ENCODE measurements at regions not wholly inside any gene's neighbourhood (a gene's known extent, or its start where the extent isn't known, plus 50 kb on each side); places are given as distances from the start of the nearest gene placed in this dataset.

DNA sequence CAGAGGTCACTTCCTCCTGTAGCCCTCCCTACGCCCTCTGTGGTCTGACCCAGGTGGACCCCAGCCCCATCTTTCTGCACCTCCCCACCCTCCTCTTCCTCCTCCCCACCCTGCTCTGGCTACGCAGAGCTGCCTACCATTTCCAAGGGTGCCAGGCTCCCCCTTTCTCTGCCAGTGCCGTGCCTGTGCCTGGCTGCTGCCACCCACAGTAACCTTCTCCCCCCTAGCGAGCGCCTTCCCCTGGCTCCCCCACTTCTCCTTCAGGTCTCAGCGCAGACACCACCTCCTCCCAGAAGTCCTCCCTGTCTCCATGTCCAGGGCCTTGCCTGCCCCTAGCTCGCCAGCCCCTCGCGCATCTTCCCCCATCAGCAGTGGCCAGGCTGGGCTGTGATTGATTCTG lies 471.5 kb downstream of the PTPRU start:
- DNase-seq, result no peak

DNA sequence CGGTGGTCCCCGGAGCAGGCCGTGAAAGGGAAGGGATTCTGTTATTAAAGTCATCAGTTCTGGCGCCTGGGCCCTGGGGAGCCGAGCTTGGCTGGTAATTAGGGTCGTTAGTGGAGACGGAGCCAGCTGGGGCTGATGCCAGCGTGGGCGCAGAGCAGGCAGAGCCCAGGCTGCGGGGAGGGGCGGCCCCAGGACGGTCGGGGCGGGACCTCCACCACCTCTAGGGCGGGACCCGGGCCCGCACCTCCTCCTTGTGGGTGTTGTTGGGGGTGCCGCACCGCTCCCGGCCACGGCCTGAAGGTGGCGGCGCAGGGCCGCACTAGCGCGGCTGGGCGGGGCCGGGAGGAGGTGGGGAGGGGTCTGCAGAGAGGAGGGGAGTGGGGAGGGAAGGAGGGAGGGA lies 470.6 kb downstream of the PTPRU start:
- no peak for DNase-seq

DNA sequence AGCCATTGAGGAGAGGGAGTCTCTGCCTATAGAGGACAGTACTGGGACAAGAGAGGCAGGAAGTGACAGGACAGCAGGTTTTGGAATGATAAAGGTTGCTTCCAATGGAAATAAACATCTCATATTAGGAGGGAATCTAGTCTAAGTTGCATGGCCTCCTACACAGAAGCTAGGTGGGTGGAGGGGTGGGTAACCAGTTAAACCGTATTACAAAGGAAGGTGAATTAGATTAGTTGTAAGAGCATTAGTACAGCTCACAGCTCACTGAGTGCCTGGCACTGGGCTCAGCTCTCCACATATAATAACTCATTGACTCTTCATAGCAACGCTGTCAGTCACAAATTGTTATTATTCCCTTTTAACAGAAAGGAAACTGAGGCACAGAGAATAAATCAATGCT lies 468.1 kb downstream of the PTPRU start:
- DNase-seq, result no peak

DNA sequence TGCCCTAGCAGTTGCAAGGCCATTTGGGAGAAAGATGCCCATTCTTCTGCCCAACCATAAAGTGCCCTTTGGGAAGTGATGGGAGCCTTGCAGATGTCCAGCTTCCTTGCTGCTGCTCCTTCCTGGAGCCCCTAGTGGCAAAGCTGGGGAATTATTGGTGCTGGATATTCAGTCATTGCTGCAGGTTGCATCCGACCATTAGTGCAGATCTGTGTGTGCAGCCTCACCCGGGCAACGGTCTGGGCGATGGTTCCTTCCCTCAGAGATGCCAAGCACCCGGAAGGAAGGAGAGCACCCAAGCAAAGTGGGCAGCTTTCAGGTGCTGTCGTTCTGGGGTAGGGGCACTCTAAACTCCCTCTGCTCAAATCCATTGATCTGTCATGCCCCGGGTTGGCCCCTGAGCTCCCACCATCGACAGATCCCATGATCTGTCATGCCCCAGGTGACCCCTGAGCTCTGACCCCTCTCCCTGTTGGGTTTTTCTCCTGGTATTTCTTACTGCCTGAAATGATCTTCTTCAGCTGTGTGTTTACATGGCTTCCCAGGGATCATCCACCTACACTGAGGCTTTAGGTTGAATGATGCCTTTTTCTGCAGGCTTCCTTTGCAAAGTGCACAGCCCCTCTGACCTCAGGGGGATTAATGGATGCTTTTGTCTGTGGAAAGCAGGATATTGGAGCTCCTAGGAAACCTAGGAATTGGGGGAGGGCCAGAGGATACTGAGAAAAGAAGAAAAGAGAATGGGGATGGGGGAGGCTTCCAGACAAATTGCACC lies 467.5 kb downstream of the PTPRU start:
- peak; percentile 32 for DNase-seq

DNA sequence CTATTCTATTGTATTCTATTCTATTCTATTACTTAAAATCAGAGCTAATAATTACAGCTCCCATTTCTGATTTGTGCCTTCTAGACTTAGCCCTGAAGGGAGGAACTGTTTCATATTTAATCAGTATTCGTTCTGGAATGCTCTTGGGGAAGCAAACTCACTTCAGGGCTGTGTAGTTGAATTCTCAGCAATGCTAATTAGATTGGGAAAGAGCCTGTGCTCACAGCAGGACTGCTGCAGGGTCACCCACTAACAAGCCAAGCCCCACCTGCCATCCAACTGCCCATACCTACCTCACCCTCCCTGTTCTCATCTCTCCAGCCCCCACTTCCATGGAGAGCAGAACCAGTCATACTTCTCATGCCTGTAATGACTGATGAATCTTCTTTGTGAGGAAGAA lies 464.2 kb downstream of the PTPRU start:
- DNase-seq, result no peak

DNA sequence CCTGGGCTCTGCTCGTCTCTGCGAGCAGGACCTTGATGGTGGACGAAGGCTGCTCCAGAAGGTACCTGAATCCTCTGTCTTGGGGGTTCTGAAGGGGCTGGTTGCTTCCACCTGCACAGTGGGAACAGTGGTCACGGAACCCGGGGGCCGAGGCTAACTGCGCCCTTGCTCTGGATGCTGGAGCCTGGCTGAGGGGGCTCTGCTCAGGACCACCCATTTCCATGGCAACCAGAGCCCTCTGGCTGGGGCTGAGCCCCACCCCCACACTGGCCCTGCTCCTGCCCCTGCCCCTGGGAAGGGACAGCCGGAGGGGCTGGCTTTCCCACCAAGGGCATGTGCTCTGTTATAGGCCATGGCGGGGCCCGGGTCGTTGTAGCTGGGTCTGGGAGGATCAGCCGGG lies 462.3 kb downstream of the PTPRU start:
- no peak for DNase-seq

DNA sequence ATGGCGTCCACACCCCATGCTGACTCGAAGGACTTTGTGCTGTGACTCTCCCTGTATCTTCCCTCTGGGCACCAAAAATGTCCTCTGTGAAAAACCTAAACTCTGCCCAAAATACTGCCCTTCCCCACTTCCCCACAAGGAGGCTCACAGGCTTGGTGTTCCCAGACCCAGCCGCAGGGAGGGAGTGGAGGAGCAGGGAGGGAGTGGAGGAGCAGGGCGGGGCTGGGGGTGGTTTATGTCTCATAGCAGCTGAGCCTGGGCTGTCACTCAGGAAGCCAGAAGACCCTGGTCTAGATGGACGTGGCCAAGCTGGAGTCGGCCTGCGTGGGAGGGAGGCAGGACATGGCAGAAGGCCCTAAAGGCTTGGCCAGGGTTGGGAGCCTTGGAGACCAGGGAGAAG lies 461.7 kb downstream of the PTPRU start:
- no peak for DNase-seq

DNA sequence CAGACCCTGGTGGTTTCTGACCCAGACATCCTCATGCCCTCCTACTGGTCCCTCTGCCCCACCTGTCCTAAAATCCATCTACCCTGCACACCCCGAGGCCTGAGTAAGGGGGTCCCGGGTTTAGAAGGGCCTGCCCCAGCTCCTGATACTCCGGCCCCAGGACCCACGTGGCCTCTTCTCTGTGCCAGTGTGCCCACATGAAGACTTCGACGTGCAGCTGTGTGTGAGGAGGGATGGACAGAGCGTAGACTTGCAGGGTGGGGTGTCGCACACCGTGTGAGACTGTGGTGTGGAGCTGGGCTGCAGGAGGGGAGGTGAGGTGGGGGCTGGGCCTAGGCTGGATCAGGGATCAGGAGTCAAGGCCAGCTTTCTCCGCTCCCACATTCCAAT lies 461.1 kb downstream of the PTPRU start:
- DNase-seq, result no peak

DNA sequence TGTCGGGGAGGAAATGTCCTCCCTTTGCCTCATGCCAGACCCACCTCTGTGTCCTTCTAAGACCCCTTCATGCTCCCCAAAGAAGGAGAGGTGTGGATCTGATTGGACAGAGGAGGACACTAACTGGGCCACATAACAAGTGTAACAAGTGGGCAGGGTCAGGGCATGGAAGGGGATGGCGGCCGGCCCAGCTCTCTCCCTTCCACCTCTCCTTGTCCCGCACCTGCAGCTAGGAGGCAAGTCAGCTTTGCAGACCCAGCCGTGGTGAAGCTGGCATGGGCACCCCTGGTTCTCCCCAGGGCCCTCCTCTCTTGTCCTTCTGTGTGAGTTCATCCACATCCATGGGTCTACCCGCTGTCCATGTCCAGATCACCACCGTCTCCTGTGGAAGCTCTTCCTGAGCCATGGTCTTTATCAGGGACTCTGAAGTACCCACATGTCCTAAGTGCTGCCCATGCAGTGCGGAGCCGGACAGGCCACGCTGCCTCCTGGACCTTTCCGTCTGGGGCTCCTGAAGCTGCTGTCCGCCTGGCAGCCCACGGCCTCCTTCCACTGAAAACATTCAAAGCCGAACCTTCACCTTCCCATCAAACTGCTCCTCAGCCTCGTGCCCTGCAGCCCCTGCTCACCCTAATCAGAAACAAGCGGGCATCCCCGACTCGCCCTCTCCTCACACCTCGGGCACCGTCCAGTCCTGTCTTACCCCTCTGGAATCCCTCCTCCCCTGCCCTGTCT lies 460.5 kb downstream of the PTPRU start:
- no peak for DNase-seq

DNA sequence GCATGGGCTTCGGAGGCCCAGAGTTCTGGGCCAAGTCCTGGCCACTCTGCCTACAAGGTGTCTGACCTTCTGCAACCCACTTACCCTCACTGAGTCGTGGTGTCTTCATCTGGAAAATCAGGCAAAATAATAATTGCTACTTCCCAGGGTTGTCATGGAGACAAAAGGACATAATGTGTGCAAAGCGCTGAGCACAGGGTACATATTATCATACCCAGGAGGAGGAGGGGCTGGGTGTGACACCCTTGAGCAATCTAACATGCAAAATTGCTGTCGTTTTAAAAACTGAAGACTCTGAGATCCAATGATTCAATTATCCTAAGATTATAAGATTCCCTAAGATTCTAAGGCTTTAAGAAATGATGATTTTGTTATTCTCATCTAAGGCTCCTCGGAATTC lies 459.5 kb downstream of the PTPRU start:
- DNase-seq, result no peak

DNA sequence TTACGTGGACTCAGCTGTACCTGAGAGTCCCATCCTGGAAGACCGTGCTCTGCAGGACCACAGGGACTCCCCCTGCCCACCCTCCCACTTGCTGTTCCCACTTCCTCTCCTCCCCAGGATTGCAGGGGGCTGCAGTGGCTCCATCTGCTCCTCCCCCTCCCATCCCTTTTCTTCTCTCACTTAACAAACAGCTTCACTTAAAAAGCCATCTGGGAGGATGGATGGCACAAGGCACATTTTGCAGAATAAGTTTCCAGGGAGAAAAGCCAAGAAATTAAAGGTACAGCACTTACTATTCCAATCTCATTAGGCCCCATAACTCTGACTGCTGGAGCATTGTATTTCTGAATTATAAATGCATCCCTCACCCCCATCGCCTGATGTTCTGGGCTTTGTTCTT lies 458.7 kb downstream of the PTPRU start:
- DNase-seq, result no peak

DNA sequence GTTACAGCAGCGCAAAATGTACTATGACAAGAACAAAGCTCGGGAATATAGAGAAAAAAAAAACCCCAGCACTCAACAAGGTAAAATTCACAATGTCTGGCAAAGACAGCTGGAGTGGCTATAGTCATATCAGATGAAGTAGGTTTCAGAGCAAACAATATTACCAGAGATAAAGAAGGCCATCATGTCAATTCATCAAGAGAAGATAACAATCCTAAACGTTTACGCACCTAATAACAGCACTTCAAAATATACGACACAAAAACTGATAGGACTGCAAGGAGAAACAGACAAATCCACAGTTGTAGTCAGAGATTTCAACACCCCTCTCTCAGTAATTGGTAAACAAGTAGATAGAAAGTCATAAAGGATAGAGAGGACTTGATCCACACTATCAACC lies 455.2 kb downstream of the PTPRU start:
- no peak for DNase-seq

DNA sequence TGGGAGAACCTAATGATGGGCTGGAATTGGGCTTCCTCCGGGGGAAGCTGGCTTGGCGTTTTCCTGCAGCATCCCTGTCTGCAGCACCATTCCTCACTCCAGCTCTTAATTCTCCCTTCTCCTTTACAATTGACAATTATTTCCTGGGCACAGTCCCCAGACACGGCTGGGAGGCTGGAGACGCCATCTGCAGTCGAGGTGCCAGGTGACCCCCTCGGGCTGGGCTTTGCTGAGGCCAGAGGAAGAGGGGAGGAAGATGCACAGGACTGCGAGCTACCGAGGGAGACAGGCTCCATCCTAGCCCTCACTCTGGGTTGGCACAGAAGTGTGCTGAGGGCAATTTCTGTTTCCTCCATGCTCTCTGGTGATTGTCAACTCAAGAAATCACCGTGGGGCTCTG lies 453.8 kb downstream of the PTPRU start:
- DNase-seq, result no peak

DNA sequence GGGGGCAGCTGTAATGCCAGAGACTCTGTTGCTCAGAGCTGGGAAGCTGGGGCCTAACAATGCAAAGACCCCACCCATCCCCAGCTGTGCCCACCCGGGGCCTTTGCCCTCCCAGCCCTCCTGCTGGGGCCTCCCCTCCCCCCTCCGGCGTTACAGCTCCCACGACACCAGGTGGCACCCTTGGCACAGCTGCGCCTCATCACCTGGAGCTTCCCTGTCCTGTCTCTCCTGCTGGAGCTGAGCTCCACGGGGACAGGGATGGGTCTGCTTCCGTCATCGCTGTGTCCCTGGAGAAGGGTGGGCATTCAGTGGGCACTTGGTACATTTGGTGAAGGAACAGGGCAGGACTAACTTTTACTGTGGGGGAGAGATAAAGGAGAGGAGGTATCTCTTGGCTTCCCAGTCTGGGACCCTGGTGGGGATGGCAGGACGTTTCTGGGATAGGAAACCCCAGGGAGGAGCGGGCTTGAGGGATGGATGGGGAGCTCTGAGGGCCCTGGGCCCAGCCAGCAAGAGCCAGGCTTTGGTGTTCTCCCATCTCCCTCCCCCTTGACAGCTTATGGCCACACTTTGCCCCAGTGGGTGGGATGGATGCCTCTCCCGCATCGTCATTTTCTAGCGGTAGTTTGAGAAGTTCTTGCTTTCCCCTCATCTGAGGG lies 453.2 kb downstream of the PTPRU start:
- DNase-seq, result no peak

DNA sequence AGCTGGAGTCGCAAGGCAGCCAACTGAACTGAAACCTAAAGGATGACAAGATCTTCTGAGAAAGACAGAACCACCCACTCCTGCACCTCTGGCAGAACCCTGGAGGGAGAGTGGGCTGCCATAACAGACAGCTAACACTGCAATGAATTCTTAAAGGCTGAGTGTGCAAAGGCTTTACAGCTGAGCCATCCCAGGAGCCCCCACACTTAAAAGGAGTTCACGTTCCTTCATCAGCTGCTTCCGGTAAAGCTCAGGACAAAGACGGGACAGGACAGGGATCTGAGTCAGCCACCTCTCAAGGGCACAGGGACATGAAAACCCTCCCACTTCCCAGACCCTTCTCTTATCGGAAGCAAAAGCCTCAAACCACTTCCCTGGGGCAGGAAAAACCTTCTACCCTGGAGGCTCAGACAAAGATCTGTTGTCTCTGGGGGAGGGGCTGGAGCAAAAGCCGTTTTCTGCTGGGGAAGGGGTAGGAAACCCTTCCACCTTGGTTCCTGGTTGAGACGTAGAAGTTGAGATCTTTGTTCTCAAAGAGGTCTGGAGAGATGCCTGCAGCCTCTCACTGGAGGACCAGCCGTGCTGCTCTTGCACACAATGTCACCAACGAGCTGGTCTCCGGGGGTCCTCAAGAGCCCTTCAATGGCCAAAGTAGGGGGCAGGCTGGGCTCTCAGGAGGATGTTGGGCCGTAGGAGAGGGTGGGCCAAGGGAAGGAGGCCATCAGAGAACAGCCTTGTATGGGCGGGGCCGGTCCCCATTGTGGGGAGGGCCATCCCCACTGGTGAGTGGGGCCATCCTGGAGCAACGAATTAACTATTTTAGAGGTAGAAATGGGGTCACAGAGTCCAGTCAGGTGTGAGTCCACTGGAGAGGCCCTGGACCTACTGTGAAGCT lies 452.4 kb downstream of the PTPRU start:
- no peak for DNase-seq

DNA sequence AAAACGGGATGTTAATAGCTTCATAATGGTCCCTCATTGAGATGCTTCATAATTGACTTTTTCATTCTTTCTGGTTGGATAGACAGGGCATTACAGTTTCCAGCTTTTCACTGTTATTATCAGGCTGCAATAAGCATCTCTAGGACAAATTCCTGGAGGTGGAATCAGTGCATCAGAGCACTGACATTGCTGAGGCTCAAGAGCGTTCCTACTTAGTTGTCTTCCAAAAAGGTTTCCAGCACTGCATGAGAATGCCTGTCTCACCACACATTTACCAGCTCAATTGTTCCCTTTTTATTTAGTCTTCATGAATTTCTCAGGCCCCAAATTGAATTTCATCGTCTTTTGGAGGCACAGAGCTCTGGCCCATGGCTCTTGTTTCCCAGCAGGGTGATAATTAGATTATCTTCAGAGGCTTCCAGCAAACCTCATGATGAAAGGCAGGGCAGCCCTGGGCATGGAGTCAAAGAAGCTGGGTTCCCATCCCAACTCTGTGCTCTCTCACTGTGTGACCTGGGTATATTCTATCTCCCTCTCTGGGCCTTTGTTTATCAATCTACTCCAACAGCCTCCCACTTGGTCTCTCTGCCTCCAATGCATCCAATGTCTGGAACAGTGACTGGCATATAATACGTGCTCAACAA lies 451.4 kb downstream of the PTPRU start:
- no peak for DNase-seq

DNA sequence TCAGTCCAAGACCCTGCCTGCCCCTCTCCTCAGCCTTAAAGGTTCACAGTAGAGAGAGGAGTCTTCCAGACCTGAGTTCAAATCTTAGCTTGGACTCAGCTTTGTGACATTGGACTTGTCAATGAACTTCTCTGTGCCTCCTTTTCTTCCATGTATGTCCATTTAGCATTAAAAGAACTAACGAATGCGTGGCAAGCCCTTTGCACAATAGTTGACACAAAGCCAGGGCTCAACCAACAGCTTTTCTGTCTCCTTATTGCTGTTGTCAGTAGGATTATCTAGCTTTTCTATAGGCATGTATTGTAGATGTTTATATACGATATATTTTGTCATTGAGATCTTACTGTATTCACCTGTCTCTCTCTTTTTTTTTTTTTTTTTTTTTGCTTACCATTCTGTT lies 450.8 kb downstream of the PTPRU start:
- no peak for DNase-seq

DNA sequence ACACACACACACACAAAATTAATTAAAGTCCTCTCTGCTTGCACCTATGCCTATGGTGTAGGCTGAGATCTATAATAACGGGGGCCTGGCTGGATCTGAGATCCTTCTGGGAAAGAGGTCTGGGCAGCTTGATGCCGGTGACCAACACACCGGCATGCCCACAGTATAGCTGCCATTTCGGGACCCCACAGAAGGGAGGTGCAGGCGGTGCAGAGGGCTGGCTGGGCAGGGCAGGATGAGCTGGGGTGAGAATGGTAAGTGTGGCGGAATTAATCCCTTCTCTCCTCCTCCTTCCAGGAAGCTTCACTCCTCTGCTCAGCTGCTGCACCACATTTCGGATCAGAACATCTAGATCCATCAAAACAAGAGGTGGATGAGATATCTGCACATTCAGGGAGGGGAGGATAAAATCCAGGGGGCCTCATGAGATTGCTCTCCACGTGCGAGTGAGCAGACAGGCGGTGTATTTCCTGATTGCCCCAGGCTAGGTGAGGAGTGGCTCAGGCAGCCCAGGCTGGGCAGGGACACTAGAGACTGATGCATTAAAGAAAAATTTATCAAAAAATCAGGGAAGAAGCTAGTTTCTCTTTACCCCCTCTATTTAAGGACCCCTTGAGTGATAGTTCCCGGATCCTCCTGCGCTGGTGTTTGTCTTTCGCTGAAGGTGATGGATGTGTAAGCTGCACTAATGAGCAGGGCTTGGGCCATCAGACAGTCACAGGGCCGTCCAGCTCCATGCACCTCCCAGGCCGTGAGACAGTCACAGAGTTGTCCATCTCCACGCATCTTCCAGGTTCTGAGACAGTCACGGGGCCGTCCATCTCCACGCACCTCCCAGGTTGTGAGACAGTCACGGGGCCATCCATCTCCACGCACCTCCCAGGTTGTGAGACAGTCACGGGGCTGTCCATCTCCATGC lies 449.9 kb downstream of the PTPRU start:
- DNase-seq, result no peak

DNA sequence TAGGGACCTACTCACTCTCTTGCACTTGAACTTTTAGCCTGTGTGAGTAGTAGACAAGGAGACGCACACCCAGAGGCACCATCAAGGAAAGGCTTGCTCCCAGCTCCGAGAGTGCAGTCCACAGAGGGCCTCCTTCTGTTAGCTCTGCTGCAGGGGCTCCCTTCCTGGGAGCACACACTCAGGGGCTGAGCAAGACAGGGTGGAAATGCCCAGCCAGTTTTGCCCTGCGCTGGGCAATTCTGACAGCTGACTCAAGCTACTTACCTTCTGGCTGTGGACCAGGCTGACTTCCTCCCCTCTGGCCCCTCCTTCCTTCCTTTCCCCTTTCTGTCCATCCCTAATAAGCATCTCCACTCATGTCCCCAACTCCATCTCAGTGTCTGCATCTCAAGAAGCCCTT lies 449.1 kb downstream of the PTPRU start:
- DNase-seq, result no peak

DNA sequence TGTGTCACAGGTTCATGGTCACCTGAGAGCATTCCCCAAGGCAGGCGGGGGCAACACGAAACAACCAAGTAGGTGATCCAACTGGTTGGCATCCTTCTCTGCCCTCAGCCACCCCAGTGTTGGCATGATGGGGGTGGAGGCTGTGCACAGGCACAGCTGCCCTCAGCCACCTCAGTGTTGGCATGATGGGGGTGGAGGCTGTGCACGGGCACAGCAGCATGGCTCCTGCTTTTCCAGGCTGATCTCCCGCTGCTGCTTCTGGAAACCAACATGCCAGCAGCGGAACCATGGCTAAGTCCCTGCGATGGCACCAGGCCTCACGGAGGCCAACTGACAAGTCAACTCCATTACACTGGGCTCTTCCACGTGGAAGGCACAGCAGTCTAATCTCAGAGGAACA lies 447.8 kb downstream of the PTPRU start:
- DNase-seq, result no peak

DNA sequence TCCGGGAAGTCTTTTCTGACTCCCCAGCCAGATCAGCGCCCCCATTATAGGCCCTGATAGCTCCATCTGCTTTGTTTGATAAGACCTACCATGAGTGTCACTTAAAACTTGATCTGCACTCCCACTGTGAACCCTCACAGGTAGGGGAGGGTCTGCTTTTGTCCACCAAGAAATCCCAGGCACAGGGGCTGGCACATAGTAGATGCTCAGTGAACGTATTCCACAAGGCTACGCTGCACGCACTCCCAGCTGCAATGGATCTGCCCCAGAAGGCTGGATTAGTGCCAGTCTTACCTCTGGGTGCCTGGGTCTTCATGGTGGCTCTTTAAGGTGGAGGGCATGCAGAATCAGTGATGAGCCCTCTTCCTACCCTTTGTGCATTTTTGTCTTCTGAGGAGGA lies 447.1 kb downstream of the PTPRU start:
- no peak for DNase-seq

DNA sequence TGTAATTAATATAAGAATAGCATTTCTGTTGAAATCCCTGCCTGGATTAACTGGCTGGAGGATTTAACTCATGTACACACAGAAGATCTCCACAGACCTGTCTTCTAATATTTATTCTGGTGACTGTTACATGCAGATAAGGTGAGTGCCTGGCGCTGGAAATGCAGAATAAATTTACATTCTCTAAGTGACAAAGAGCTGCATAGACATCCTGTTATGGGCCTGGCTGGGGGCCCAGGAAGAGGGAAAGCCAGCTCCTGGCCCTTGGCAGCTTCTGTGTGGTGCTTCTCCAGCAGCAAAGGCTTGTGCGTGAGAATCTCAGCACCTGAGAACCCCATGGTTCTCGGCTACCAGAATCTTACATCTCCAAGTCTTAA lies 446.6 kb downstream of the PTPRU start:
- no peak for DNase-seq

Data from NCI-H510A treated with DMSO at 0.1 percent for 48 hours (cell line).